Stimulated activated CD4-positive, alpha-beta T cell treated with anti-CD3 and anti-CD28 coated beads, TNF-alpha, amount 100 ng/mL, for 48 hours (primary cell): ENCODE measurements at regions not wholly inside any gene's neighbourhood (a gene's known extent, or its start where the extent isn't known, plus 50 kb on each side); places are given as distances from the start of the nearest gene placed in this dataset.

ENCODE experiments used
- DNase-seq, 3 donors: peaks; one replicate each; pipeline ENCODE4 v3.0.0-alpha.2; 2020; ENCODE audit warnings: low read depth in 3 of 3

DNA sequence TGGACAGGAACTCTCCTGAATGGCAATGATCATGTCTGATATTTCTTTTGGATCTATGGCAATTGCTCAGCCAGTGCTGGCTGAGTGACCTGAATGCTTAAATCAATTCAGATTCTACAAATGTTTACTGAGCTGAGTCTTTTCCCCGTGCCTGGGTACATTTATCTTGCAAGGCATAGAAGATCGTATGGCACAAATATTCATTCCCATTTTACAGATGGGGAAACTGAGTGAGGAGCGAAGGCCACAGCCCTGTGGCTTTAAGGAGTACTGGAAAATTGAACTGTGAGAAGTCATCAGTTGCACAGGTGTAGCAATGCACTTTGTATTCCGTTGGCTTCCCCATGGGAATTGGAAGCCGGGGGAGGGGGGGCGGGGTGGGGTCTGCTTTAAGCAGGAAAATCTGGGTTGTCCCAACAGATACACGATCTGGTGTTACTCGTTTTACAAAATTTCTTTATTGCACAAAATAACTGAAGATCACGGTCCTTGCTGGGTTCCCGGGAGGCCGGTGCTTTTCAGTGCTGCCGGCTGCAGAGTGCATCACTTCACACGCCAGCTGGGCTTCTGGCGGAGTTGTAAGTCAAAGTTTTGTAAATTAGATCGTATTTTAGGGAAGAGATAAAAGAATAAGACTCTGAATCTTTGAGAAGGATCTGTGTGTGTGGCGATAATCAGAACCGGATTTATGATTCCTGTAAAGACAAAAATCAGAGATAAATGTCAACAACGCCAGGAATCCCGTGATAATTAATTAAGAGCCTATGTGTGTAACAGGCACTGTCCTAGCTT lies 75.0 kb upstream of the MAP1LC3B2 start:
- no peak for DNase-seq

GRCh38 chr12:116484807-116485206 lies 74.4 kb upstream of the MAP1LC3B2 start:
- no peak for DNase-seq

- DNase-seq = no peak
These were observed 70.1 kb upstream of the MAP1LC3B2 start for GRCh38 chr12:116489116-116489515.

DNA sequence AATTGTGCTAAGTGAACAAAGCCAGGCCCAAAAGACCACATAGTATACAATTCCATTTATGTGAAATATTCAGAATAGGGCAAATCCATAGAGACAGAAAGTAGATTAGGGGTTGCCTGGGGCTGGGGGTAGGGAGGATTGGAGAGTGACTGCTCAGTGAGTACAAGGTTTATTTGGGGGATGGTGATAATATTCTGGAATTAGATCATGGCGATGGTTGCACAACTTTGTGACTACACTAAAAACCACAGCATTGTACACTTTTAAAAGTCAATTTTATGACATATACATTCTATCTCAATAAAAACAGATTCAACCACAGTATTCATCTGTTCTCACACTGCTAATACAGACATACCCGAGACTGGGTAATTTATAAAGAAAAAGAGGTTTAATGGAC lies 68.7 kb upstream of the MAP1LC3B2 start:
- DNase-seq = no peak

DNA sequence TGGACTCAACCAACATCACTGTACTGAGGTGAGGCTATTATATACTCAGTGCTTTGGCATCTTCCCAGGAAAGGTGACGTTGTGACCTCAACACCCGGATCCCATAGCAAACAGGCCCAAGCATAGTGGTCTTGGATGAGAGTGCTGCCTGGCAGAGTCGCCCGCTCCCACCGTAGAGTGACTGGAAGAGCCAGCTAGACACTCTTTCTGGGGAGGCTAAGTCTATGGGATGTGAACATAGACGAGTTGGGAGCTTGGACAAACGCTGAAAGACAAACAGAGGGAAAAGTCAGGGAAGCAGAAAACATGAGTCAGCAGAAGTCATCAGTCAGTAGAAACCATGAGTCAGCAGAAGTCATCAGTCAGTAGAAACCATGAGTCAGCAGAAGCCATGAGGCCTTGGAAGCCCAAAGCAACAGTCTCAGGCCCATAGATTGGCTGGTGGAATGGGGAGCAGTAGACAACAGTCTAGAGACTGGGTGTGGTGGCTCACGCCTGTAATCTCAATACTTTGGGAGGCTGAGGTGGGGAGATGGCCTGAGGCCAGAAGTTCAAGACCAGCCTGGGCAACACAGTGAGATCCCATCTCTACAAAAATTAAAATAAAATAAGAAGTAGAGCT lies 66.4 kb upstream of the MAP1LC3B2 start:
- DNase-seq = no peak

GRCh38 chr12:116495260-116495659 lies 63.9 kb upstream of the MAP1LC3B2 start:
- DNase-seq = no peak

DNA sequence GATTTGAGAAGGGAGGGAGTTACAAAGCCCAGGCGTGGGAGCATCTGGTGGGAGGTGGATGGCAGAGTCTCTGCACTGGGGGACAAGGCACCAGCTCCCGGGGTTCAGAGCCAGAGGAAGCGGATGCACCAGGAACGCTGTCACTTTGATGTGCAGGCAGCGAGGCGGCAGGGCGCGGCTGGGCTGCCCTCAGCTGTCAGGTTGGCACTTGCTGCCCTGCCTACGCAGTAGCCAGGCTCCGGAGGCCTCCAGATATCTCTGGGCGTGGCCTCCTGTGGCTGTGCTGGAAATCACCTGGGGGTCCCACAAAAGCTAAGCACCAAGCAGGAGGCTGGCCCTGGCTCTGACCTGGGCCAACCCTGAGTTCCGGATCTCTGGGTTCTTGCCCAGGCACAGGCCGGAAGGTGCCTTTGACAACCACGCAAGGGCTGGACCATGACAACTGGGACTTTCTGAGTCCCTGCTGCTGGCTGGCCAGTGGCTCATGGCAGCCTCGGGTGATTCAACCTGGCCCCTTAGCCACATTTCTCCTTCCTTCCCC lies 62.1 kb upstream of the MAP1LC3B2 start:
- DNase-seq = no peak

- DNase-seq = no peak
These were observed 60.7 kb upstream of the MAP1LC3B2 start for GRCh38 chr12:116498471-116498870.

DNA sequence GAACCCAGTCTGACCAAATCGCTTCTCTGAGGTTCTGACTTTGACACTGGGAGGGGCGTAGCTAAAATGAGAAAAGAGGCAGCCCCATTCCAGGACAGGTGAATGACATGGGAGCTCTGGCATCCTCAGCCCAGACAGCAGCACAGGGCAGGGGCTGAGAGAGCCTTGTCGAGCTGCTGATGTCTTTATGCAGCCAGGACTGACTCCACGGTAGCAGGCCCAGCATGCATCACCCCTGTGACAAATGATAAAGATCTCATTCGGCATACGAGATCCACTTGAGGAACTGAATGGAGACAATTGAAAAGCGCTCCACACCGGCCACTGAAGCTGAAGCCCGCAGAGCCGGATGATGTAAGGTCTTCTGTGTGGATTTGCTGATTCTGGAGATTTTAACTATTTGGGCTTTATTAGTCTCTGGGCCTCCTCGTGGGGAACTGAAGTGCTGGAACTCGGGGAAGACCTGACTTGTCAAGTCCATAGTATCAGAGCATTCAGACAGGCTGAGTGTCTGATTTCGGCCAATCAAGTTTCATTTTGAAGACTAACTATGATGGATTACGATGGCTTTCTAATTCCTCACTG lies 56.9 kb upstream of the MAP1LC3B2 start:
- DNase-seq = no peak

- no peak for DNase-seq
These were observed 56.1 kb upstream of the MAP1LC3B2 start for GRCh38 chr12:116502989-116503496.

GRCh38 chr12:116504438-116504837 lies 54.7 kb upstream of the MAP1LC3B2 start:
- DNase-seq = no peak

DNA sequence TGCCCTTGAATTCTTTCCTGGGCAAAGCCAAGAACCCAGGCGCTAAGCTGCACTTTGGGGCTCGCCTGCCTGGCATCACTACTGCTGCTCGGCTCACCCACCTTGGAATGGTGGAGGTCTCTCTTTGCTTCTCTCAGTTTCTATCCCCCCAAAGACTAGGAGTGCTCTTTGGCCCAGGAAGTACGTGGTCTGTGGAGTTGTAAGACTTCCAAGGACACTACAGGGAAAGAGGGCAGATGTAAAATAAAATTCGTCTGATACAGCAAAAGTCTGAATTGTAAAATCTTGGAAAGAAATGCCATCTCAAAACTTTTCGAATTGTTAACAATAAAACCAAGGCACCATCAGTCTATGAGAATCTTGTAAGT lies 52.5 kb upstream of the MAP1LC3B2 start:
- DNase-seq = no peak

- no peak for DNase-seq
These were observed 50.7 kb upstream of the MAP1LC3B2 start for GRCh38 chr12:116508145-116509121.
